SK-N-SH (cell line): ENCODE measurements at regions not wholly inside any gene's neighbourhood (a gene's known extent, or its start where the extent isn't known, plus 50 kb on each side); places are given as distances from the start of the nearest gene placed in this dataset.

Source experiments
- CTCF ChIA-PET: fragments of 300-600, 350-600 bp; formaldehyde crosslinking; extraction: SDS; loops from one replicate; lab custom pipeline; 2021; lab: Yijun Ruan, JAX
- POLR2A ChIA-PET: fragments of 350-600 bp; sonication (Branson Sonifier 250); formaldehyde crosslinking; extraction: SDS; loops from one replicate; lab custom pipeline; 2020; ENCODE audit warnings: antibody characterized with exemption, inconsistent platforms; lab: Yijun Ruan, JAX
- DNase-seq: peaks from one replicate; pipeline ENCODE4 v3.0.0; 2012
- H2AFZ ChIP-seq: fragments of 200-600 bp; sonication (generic); 2 replicates; pipeline ENCODE4 v1.8.1; 2016; ENCODE audit warnings: antibody characterized with exemption, mild to moderate bottlenecking, low read depth
- H3F3A ChIP-seq: fragments of 200-600 bp; sonication (generic); replicated peaks from 2 replicates; pipeline ENCODE3; 2016; ENCODE audit warnings: antibody characterized with exemption, mild to moderate bottlenecking; ENCODE audit not compliant: insufficient read depth
- H3K27ac ChIP-seq, 2 experiments: fragments of 200-500 bp in 1 of 2; fragments of 200-600 bp in 1 of 2; sonication (Bioruptor generic) in 1 of 2; sonication (generic), shearing (Covaris generic) in 1 of 2; 2 replicates each; pipeline versions ENCODE4 v1.5.1 to v1.6.1; 2014 to 2016; ENCODE audit warnings: low read depth in 2 of 2, inconsistent platforms in 1 of 2, low read length in 1 of 2, mild to moderate bottlenecking in 1 of 2, mixed read lengths in 1 of 2
- H3K27me3 ChIP-seq: fragments of 200-600 bp; sonication (generic), shearing (Covaris generic); 2 replicates; pipeline ENCODE4 v1.6.1; 2016; ENCODE audit warnings: mixed run types; ENCODE audit not compliant: insufficient read depth
- H3K36me3 ChIP-seq, 2 experiments: fragments of 200-500 bp in 1 of 2; fragments of 200-600 bp in 1 of 2; sonication (Bioruptor generic) in 1 of 2; sonication (generic) in 1 of 2; replicated peaks in 1 of 2; 2 replicates each; pipeline versions ENCODE3 to v1.5.1; 2014 to 2016; ENCODE audit warnings: low read length in 1 of 2, mild to moderate bottlenecking in 1 of 2; ENCODE audit not compliant: insufficient read depth in 2 of 2, control insufficient read depth in 1 of 2
- H3K4me1 ChIP-seq, 2 experiments: fragments of 200-500 bp in 1 of 2; fragments of 200-600 bp in 1 of 2; sonication (Bioruptor generic) in 1 of 2; sonication (generic), shearing (Covaris generic) in 1 of 2; 2 replicates each; pipeline versions ENCODE4 v1.5.1 to v1.6.1; 2014 to 2016; ENCODE audit warnings: low read depth in 1 of 2, low read length in 1 of 2, mixed run types in 1 of 2; ENCODE audit not compliant: insufficient read depth in 2 of 2, control insufficient read depth in 1 of 2
- H3K4me2 ChIP-seq: fragments of 200-600 bp; sonication (generic), shearing (Covaris generic); 2 replicates; pipeline ENCODE4 v1.6.1; 2017; ENCODE audit warnings: mixed run types
- H3K4me3 ChIP-seq, 2 experiments: fragments of 200-500 bp in 1 of 2; fragments of 200-600 bp in 1 of 2; sonication (Bioruptor generic) in 1 of 2; sonication (generic), shearing (Covaris generic) in 1 of 2; 2 replicates each; pipeline versions ENCODE4 v1.5.1 to v1.8.1; 2014 to 2016; ENCODE audit warnings: low read depth in 2 of 2, inconsistent platforms in 1 of 2, low read length in 1 of 2, mild to moderate bottlenecking in 1 of 2, mixed read lengths in 1 of 2, moderate library complexity in 1 of 2
- H3K79me2 ChIP-seq: fragments of 200-600 bp; sonication (generic); 2 replicates; pipeline ENCODE4 v1.8.1; 2017; ENCODE audit warnings: mild to moderate bottlenecking; ENCODE audit not compliant: insufficient read depth
- H3K9ac ChIP-seq: fragments of 200-600 bp; sonication (generic); 2 replicates; pipeline ENCODE4 v1.6.1; 2017; ENCODE audit warnings: mixed run types
- H3K9me2 ChIP-seq: fragments of 200-600 bp; sonication (generic); 2 replicates; pipeline ENCODE4 v1.6.1; 2017; ENCODE audit warnings: mixed run types
- H3K9me3 ChIP-seq: fragments of 200-600 bp; sonication (generic); 2 replicates; pipeline ENCODE4 v1.6.1; 2017; ENCODE audit warnings: mixed run types, mild to moderate bottlenecking, moderate library complexity
- H4K20me1 ChIP-seq: fragments of 200-600 bp; sonication (generic); 2 replicates; pipeline ENCODE4 v1.6.1; 2017; ENCODE audit warnings: mild to moderate bottlenecking, mixed run types; ENCODE audit not compliant: insufficient read depth
- ELF1 ChIP-seq: IDR thresholded peaks from 2 replicates; pipeline ENCODE4 v1.4.0; 2012
- EP300 ChIP-seq, 2 experiments: IDR thresholded peaks; 2 replicates each; pipeline versions ENCODE4 v1.4.0 to v1.6.1; 2012; ENCODE audit warnings: borderline replicate concordance in 1 of 2, low read depth in 1 of 2, low read length in 1 of 2
- FOXJ3 ChIP-seq: sonication (generic); formaldehyde crosslinking; IDR thresholded peaks from 2 replicates; pipeline ENCODE4 v1.5.1; 2020; ENCODE audit warnings: mild to moderate bottlenecking, missing genetic modification reagents
- FOXM1 ChIP-seq: IDR thresholded peaks from 2 replicates; pipeline ENCODE4 v1.4.0; 2012; ENCODE audit warnings: low read depth, mild to moderate bottlenecking
- GABPA ChIP-seq: IDR thresholded peaks from 2 replicates; pipeline ENCODE4 v1.4.0; 2012; ENCODE audit warnings: low read depth, mild to moderate bottlenecking
- GATA2 ChIP-seq: sonication (generic); formaldehyde crosslinking; IDR thresholded peaks from 2 replicates; pipeline ENCODE4 v1.5.0; 2020; ENCODE audit warnings: mild to moderate bottlenecking, missing genetic modification reagents
- JUND ChIP-seq: IDR thresholded peaks from 2 replicates; pipeline ENCODE4 v1.4.0; 2012
- MEF2A ChIP-seq: IDR thresholded peaks from 2 replicates; pipeline ENCODE4 v1.4.0; 2012; ENCODE audit warnings: low read depth, borderline replicate concordance
- MXI1 ChIP-seq: IDR thresholded peaks from 2 replicates; pipeline ENCODE4 v1.6.1; 2012; ENCODE audit warnings: mild to moderate bottlenecking, low read depth, low read length, improper control_type of control experiment
- NFIC ChIP-seq: IDR thresholded peaks from 2 replicates; pipeline ENCODE4 v1.4.0; 2012; ENCODE audit warnings: borderline replicate concordance
- NRF1 ChIP-seq: IDR thresholded peaks from 2 replicates; pipeline ENCODE4 v1.6.1; 2012; ENCODE audit warnings: low read depth, mild to moderate bottlenecking, low read length
- PBX3 ChIP-seq: IDR thresholded peaks from 2 replicates; pipeline ENCODE4; 2012
- RAD21 ChIP-seq: IDR thresholded peaks from 2 replicates; pipeline ENCODE4 v1.6.1; 2012; ENCODE audit warnings: mild to moderate bottlenecking, low read length
- RCOR1 ChIP-seq: fragments of 150-350 bp; IDR thresholded peaks from 2 replicates; pipeline ENCODE4 v1.6.1; 2017; ENCODE audit warnings: antibody characterized with exemption, low read length
- RFX5 ChIP-seq: IDR thresholded peaks from 2 replicates; pipeline ENCODE4 v1.6.1; 2012; ENCODE audit warnings: mild to moderate bottlenecking, improper control_type of control experiment, low read length
- RXRA ChIP-seq: IDR thresholded peaks from 2 replicates; pipeline ENCODE4 v1.4.0; 2012; ENCODE audit warnings: low read depth, mild to moderate bottlenecking, borderline replicate concordance
- TAF1 ChIP-seq: IDR thresholded peaks from 2 replicates; pipeline ENCODE4 v1.6.1; 2012; ENCODE audit warnings: low read depth, mild to moderate bottlenecking, low read length, moderate library complexity, borderline replicate concordance
- TCF12 ChIP-seq: IDR thresholded peaks from 2 replicates; pipeline ENCODE4 v1.4.0; 2012
- YY1 ChIP-seq: IDR thresholded peaks from 2 replicates; pipeline ENCODE4 v1.4.0; 2012; ENCODE audit warnings: low read depth, mild to moderate bottlenecking
- WGBS: methylation state at CpG from one replicate; pipeline ENCODE4 v1.1.6; 2017; ENCODE audit warnings: low lambda C conversion rate; 5-methylcytosine and 5-hydroxymethylcytosine counted together
- TF ChIP-seq, protein P1 (sequence below): IDR thresholded peaks from 2 replicates; pipeline ENCODE4 v1.6.1; 2012; ENCODE audit warnings: mild to moderate bottlenecking, low read depth, low read length, moderate library complexity
- TF ChIP-seq, protein P2 (sequence below): IDR thresholded peaks from 2 replicates; pipeline ENCODE4 v1.4.0; 2012; ENCODE audit warnings: low read depth, borderline replicate concordance
- TF ChIP-seq, protein P3 (sequence below): fragments of 200-600 bp; sonication (generic); IDR thresholded peaks from 2 replicates; pipeline ENCODE4 v1.6.1; 2017; ENCODE audit warnings: antibody characterized with exemption, mild to moderate bottlenecking, moderate library complexity
- TF ChIP-seq, protein P4 (sequence below): IDR thresholded peaks from 2 replicates; pipeline ENCODE4 v1.4.0; 2012; ENCODE audit warnings: low read depth

DNA sequence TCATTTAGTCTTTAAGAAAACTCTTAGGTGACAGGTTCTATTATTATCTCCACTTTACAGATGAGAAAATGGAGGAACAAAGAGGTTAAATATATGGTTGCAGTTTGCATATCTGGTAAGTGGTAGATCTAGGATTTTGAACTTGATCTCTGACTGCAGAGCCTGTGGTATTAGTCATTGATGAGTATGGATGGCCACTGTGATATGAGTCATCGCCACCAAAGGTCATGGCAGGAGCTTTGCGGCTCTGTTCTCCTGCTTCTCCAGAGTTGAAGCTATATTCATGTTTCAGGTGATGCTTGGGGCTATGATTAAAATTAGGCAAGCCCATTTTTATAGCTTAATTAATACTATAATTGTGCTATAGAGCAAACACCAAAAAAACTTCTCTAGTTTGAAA lies 306.2 kb upstream of the DPPA4 start (continued):
- TF ChIP-seq, protein P1, sequence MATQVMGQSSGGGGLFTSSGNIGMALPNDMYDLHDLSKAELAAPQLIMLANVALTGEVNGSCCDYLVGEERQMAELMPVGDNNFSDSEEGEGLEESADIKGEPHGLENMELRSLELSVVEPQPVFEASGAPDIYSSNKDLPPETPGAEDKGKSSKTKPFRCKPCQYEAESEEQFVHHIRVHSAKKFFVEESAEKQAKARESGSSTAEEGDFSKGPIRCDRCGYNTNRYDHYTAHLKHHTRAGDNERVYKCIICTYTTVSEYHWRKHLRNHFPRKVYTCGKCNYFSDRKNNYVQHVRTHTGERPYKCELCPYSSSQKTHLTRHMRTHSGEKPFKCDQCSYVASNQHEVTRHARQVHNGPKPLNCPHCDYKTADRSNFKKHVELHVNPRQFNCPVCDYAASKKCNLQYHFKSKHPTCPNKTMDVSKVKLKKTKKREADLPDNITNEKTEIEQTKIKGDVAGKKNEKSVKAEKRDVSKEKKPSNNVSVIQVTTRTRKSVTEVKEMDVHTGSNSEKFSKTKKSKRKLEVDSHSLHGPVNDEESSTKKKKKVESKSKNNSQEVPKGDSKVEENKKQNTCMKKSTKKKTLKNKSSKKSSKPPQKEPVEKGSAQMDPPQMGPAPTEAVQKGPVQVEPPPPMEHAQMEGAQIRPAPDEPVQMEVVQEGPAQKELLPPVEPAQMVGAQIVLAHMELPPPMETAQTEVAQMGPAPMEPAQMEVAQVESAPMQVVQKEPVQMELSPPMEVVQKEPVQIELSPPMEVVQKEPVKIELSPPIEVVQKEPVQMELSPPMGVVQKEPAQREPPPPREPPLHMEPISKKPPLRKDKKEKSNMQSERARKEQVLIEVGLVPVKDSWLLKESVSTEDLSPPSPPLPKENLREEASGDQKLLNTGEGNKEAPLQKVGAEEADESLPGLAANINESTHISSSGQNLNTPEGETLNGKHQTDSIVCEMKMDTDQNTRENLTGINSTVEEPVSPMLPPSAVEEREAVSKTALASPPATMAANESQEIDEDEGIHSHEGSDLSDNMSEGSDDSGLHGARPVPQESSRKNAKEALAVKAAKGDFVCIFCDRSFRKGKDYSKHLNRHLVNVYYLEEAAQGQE = 0 out of 2 replicates have a peak, but pooled peaks have one; percentile 23
- TF ChIP-seq FOXM1 = no peak
- TF ChIP-seq MXI1 = no peak
- TF ChIP-seq, protein P2, sequence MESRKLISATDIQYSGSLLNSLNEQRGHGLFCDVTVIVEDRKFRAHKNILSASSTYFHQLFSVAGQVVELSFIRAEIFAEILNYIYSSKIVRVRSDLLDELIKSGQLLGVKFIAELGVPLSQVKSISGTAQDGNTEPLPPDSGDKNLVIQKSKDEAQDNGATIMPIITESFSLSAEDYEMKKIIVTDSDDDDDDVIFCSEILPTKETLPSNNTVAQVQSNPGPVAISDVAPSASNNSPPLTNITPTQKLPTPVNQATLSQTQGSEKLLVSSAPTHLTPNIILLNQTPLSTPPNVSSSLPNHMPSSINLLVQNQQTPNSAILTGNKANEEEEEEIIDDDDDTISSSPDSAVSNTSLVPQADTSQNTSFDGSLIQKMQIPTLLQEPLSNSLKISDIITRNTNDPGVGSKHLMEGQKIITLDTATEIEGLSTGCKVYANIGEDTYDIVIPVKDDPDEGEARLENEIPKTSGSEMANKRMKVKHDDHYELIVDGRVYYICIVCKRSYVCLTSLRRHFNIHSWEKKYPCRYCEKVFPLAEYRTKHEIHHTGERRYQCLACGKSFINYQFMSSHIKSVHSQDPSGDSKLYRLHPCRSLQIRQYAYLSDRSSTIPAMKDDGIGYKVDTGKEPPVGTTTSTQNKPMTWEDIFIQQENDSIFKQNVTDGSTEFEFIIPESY = no peak
- TF ChIP-seq RCOR1 = no peak
- TF ChIP-seq, all 33 proteins: peak for 10

DNA sequence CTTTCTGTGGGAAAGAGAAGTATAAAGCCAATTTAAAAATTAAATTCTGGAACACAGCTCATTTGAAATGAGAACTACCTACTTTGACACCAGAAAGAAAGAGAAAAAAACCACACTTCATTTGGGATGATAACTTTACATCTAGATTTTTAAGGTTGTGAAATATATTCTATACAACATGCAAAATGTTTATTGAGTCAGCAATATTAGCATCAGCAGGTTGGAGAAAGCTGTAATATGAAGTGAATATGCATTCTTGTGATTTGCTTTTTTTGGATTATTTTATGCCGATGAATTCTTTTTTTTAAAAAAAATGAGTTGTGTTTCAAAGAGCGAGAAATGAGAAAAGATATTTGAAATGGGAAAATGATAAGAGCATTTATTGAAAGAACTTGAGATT lies 307.0 kb upstream of the DPPA4 start:
- CTCF ChIA-PET = interaction anchor here (1.0 kb wide), 1 partner anchor 541 kb away, joined by 3 read pairs; no protein-coding TSS in a partner anchor
- POLR2A ChIA-PET = no interaction called here

More for the DNA sequence above, 307.0 kb upstream of the DPPA4 start:
- Histone ChIP-seq H3K9ac (no peak overlapping the region), H3K79me2 (no peaks in the 10 kb centered on the region), H3K9me2 (no peaks in the 10 kb centered on the region), H3K27me3 (no peaks in the 10 kb centered on the region), H3K4me2 (no peak overlapping the region), H3F3A (peaks cover 8% of the 10 kb centered on the region), H3K36me3 (no peaks in the 10 kb centered on the region), H3K4me1 (peaks cover 2 to 3% of the 10 kb centered on the region in 2 experiments; a peak in 1 of 4 replicates), H3K4me3 (no peak overlapping the region), H2AFZ (no peak overlapping the region), H3K9me3 (no peaks in the 10 kb centered on the region), H3K27ac (no peak overlapping the region), H4K20me1 (no peaks in the 10 kb centered on the region)
- WGBS = 97% methylated on average over 2 of the region's 2 CpGs
- no peak for TF ChIP-seq NRF1
- no peak for TF ChIP-seq RFX5
- TF ChIP-seq, protein P3, sequence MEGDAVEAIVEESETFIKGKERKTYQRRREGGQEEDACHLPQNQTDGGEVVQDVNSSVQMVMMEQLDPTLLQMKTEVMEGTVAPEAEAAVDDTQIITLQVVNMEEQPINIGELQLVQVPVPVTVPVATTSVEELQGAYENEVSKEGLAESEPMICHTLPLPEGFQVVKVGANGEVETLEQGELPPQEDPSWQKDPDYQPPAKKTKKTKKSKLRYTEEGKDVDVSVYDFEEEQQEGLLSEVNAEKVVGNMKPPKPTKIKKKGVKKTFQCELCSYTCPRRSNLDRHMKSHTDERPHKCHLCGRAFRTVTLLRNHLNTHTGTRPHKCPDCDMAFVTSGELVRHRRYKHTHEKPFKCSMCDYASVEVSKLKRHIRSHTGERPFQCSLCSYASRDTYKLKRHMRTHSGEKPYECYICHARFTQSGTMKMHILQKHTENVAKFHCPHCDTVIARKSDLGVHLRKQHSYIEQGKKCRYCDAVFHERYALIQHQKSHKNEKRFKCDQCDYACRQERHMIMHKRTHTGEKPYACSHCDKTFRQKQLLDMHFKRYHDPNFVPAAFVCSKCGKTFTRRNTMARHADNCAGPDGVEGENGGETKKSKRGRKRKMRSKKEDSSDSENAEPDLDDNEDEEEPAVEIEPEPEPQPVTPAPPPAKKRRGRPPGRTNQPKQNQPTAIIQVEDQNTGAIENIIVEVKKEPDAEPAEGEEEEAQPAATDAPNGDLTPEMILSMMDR = no peak
- TF ChIP-seq ELF1 = no peak
- no peak for TF ChIP-seq GABPA
- no peak for TF ChIP-seq RXRA
- TF ChIP-seq RAD21 = no peak
- TF ChIP-seq JUND = no peak
- no peak for TF ChIP-seq TCF12
- no peak for TF ChIP-seq FOXJ3 (CRISPR knock-in tag)
- TF ChIP-seq PBX3 = no peak
- no peak for TF ChIP-seq MEF2A
- TF ChIP-seq GATA2 (CRISPR knock-in tag) = no peak
- no peak for TF ChIP-seq FOXM1
- no peak for TF ChIP-seq YY1
- TF ChIP-seq, protein P4, sequence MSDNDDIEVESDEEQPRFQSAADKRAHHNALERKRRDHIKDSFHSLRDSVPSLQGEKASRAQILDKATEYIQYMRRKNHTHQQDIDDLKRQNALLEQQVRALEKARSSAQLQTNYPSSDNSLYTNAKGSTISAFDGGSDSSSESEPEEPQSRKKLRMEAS = no peak
- TF ChIP-seq TAF1 = no peak
- TF ChIP-seq, protein P2 = no peak
- no peak for TF ChIP-seq EP300 (IDR thresholded peaks at IDR 0.05; ENCODE audit: borderline replicate concordance in 1 of 2, low read depth in 1 of 2, low read length in 1 of 2)
- no peak for TF ChIP-seq NFIC
- DNase-seq = no peak
